Right renal pelvis (tissue), 4 donors: ENCODE measurements at regions not wholly inside any gene's neighbourhood (a gene's known extent, or its start where the extent isn't known, plus 50 kb on each side); places are given as distances from the start of the nearest gene placed in this dataset.
"Not testable (repeated sequence)": the region's sequence is repeated elsewhere in the genome, so short reads cannot be mapped to it uniquely, and the experiment has no call there.

Source experiments
- DNase-seq, 4 donors: peaks; one replicate each; pipeline ENCODE4 v3.0.0-alpha.2; 2013; ENCODE audit warnings: low read depth in 4 of 4, low spot score in 3 of 4, missing footprints in 1 of 4

DNA sequence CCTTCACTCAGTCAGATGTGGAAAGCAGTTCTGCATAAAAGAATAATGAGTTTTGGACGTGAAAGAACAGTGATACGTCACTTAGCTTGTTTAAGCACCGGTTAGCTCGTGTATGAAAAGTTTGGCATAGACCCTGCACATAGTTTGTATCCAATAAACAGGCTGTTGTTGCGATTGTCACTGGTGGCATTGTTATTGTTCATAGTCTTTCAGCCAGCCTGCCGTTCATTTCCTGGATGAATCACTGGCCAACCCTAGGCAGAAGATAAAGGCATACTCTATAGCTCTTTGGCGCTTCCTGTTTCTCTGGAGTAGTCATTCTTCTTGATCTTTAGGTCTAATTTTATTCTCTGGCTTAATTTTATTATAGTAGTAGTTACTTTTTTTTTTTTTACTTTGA is 57.8 kb upstream of the ANKRD30A start:
- no peak for DNase-seq

DNA sequence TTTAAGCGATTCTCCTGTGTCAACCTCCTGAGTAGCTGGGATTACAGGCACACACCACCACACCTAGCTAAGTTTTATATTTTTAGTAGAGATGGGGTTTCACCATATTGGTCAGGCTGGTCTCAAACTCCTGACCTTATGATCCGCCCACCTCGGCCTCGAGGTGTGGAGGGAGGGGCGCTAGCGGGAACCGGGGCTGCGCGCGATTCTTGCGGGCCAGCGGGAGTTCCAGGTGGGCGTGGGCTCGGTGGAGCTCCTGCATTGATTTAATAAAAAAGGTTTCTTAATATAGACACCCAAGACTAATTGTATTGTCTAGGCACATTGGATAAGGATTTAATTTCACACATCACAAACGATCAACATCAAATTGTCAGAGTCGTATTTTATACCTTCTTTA is 63.1 kb upstream of the ANKRD30A start:
- not testable (repeated sequence) for DNase-seq

DNA sequence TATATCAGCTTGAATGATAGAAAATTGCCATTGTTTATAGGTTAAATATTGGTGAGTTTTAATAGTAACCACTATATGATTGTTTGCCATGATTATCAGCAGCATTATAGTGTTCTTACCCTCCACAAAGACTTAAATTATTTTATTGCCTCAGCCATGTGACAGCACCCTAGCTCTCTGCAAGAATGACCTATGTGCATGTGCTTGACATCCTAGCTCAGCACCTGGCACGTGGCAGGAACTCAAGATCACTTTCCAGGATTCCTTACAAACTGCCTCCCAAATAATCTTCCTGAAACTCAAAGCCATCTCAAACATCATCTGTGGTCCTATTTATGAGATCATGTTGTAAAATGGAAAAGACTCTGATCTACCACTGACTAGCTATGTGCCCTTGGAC is 68.1 kb upstream of the ANKRD30A start:
- DNase-seq = no peak

DNA sequence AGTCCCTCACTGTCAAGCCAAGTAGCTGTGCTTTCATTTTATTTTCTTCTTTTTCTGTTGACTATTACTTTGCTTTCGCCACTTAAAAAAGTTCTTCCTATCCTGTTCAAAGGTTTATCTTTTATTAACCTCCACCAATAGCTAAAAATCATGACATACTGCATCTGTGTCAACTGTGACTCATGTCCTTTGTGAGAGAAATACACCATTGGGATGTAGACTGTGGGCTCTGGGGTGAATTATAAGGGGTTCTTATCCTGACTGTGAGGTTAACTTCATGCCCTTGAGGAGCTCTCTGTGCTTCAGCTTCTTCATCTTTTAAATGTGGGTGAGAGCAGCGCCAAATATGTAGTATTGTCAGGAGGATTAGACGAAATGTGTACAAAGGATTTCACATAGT is 71.9 kb upstream of the ANKRD30A start:
- DNase-seq = no peak

- DNase-seq = not testable (repeated sequence)
Measured at GRCh38 chr10:37049982-37050381, 75.4 kb upstream of the ANKRD30A start.

DNA sequence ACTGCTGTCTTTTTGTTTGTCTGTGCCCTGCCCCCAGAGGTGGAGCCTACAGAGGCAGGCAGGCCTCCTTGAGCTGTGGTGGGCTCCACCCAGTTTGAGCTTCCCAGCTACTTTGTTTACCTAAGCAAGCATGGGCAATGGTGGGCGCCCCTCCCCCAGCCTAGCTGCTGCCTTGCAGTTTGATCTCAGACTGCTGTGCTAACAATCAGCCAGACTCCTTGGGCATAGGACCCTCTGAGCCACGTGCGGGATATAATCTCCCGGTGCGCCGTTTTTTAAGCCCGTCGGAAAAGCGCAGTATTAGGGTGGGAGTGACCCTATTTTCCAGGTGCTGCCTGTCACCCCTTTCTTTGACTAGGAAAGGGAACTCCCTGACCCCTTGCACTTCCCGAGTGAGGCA is 81.1 kb upstream of the ANKRD30A start:
- not testable (repeated sequence) for DNase-seq

- DNase-seq = no peak
Measured at GRCh38 chr10:37035853-37036252, 89.5 kb upstream of the ANKRD30A start.

- DNase-seq = no peak
Measured at GRCh38 chr10:37015498-37015897, 109.9 kb upstream of the ANKRD30A start.

GRCh38 chr10:37010741-37011140 is 114.7 kb upstream of the ANKRD30A start:
- no peak for DNase-seq

GRCh38 chr10:37008276-37008675 is 117.1 kb upstream of the ANKRD30A start:
- DNase-seq = not testable (repeated sequence)

- no peak for DNase-seq
Measured at GRCh38 chr10:37003126-37003525, 122.3 kb upstream of the ANKRD30A start.

DNA sequence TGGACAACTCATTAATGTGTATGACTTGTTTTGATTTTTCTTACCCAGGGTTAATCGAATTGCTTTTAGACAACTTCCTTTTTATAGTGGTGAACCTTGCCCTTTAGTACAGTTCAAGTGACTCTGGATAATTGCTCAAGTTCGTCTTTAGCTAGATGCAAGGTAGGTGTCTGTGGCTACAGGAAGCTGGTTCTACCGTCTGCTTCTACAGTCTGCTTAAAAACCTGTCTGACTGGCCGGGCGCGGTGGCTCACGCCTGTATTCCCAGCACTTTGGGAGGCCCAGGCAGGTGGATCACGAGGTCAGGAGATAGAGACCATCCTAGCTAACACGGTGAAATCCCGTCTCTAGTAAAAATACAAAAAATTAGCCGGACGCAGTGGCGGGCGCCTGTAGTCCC is 129.6 kb upstream of the ANKRD30A start:
- DNase-seq = not testable (repeated sequence)

GRCh38 chr10:36994886-36995285 is 130.5 kb upstream of the ANKRD30A start:
- DNase-seq = no peak

- no peak for DNase-seq
Measured at GRCh38 chr10:36989233-36989632, 136.2 kb upstream of the ANKRD30A start.

DNA sequence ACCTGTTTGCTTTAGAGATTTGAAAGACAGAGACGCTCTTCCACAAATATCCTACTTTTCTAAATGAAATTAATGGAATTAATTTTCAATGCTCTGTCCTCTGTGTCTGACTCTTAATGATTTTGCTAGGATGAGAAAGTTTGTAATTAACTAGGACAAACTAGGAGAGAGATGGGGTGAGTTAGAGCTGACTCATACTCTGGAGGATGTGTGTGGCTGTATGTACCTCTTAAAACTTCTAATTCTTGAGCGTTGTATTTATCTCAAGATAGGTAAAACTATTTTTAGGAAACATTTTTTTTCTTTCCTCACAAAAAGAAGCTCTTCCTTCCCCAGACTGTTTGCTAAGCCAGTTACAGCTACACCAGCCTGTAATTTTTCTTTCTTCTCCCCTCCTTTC is 178.8 kb upstream of the ANKRD30A start:
- no peak for DNase-seq

DNA sequence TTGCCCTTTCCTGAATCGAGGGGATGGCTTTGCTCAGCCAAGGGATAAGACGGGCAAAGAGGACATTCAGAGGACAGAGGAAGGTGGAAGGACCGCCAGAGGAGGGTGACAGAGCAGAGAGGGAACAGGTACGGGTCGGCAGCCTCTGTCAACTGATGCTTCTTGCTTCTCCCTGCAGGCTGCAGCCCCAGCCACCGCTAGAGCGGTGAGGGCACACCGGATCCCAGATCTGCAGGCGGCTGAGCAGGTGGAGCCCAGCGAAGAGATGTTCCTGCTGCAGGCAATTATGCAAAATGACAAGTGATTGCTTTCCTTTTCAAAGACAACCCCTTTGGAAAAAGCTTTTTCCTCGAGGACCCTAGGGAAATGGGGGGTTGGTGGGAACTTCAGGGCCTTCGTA is 181.9 kb upstream of the ANKRD30A start:
- DNase-seq = no peak

DNA sequence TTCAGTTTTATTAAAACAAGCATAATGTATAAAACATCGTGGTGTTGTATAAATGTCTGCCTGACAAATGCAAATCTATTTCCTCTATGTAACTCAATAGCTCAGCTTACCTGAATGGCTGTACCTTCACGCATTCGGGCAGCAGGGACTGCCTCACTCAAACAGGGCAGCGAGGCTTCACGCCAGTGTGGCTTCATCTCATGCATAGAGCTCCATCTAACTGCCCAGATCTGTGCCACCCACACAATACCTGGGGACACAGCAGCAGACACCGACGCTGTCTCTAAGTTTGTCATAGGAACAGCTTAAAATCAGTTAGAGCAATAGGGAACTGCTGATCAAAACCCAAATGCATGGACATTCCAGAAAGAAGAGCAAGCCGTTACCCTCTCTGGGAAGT is 182.8 kb upstream of the ANKRD30A start:
- no peak for DNase-seq

GRCh38 chr10:36903040-36903439 is 222.4 kb upstream of the ANKRD30A start:
- DNase-seq = no peak

DNA sequence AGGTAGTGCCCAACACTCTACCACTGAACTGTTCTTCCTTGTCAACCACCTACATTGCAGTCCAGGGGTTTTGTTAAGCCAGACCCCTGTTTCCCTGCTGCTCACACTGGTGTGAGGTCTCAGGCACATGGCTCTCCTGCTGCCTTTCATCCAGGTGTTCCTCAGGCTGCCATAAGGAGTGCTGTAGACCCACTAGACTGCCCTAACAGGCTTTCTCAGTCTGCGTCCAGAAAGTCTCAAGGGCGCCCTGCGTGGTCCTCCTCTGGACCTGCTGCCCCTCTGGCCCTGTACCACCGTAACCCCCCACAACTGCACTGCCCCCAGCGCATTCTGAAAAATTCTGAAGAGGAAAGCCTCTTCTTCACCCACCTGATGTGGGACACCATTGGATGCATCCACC is 225.7 kb upstream of the ANKRD30A start:
- DNase-seq = no peak

- DNase-seq = peak; percentile 22 to 42 (median 34)
Measured at GRCh38 chr10:36888925-36889573, 236.3 kb upstream of the ANKRD30A start.

- no peak for DNase-seq
Measured at GRCh38 chr10:36886303-36886891, 239.0 kb upstream of the ANKRD30A start.

DNA sequence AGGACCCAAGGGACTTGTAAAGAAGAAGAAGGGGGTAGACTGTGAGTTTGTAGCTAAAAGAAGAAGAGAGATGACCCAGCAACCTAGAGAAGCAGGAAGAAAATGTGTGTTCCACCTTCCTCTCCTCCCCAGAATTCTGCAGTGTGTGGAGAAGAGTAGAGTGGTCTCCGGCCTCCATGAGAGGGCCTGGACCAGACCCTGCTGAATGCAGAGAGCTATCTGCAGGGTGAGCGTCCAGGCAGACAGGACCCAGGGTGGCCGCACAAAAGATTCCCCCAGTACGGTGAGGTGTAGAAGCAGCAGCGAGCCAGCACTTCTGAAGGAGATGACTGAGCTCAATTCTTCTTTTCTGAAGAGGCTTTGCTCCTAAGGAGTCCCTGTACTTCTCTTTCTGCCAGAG is 239.7 kb upstream of the ANKRD30A start:
- DNase-seq = no peak

- DNase-seq = no peak
Measured at GRCh38 chr10:36882781-36883180, 242.6 kb upstream of the ANKRD30A start.
